SK-N-MC (cell line): ENCODE measurements at regions not wholly inside any gene's neighbourhood (a gene's known extent, or its start where the extent isn't known, plus 50 kb on each side); places are given as distances from the start of the nearest gene placed in this dataset.

ENCODE experiments used
- EZH2 ChIP-seq: fragments of 200-600 bp; sonication (generic); IDR thresholded peaks from one replicate; pipeline ENCODE4 v1.6.1; 2017; ENCODE audit warnings: antibody characterized with exemption
- POLR2AphosphoS5 ChIP-seq: IDR thresholded peaks from 2 replicates; pipeline ENCODE4 v1.6.1; 2012; ENCODE audit warnings: mild to moderate bottlenecking, low read depth, low read length, borderline replicate concordance

- TF ChIP-seq POLR2AphosphoS5 (no peak), EZH2 (no peak)
Observed at GRCh38 chr3:154716170-154716569, 286.2 kb upstream of the GPR149 start.
